ENCODE measurements at regions not wholly inside any gene's neighbourhood (a gene's known extent, or its start where the extent isn't known, plus 50 kb on each side); places are given as distances from the start of the nearest gene placed in this dataset.

DNA sequence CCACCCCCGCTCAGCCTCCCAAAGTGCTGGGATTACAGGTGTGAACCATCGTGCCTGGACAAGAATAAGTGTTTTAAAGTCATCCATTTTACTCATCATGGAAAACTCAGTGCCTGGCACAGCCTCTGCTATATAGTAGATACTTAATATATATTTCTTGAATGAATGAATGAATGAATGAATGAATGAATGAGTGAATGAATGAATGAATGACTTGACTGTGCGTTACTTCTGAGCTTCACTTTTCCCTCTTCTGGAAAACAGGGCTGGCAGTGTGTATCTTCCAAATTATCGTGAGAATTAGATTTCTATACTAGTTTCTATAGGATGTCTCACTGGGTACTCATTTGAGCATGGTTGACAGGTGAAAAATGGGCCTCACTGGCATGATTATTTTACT, 307.3 kb upstream of the ERCC4 start:
- Histone ChIP-seq H3K9me3 (no peaks in the 10 kb centered on the region), H3K9ac (no peak overlapping the region), H3F3A (replicated peaks; ENCODE audit: insufficient read depth) (no peaks in the 10 kb centered on the region), H3K27me3 (ENCODE audit: insufficient read depth) (no peaks in the 10 kb centered on the region), H3K9me2 (no peaks in the 10 kb centered on the region), H3K4me1 (ENCODE audit: control insufficient read depth in 1 of 2, insufficient read depth in 2 of 2, low read depth in 1 of 2, low read length in 1 of 2) (no peaks in the 10 kb centered on the region), H2AFZ (ENCODE audit: low read depth) (no peak overlapping the region), H3K4me2 (no peak overlapping the region), H4K20me1 (ENCODE audit: insufficient read depth) (no peaks in the 10 kb centered on the region), H3K36me3 (replicated peaks in 1 of 2; ENCODE audit: control insufficient read depth in 1 of 2, insufficient read depth in 2 of 2, low read length in 1 of 2) (no peaks in the 10 kb centered on the region), H3K4me3 (ENCODE audit: low read depth in 2 of 2, low read length in 1 of 2) (no peak overlapping the region), H3K27ac (ENCODE audit: low read depth in 2 of 2, low read length in 1 of 2) (no peak overlapping the region), H3K79me2 (ENCODE audit: insufficient read depth) (no peaks in the 10 kb centered on the region)
- WGBS (ENCODE audit: low lambda C conversion rate): 4% methylated on average over 4 of the region's 4 CpGs
- DNase-seq: no peak
- ChIA-PET POLR2A (no interaction called here), CTCF (no interaction called here)
- TF ChIP-seq GABPA (IDR thresholded peaks at IDR 0.05; ENCODE audit: low read depth) (no peak), MXI1 (IDR thresholded peaks at IDR 0.05; ENCODE audit: low read depth, low read length) (no peak), CHD2 (IDR thresholded peaks at IDR 0.05; ENCODE audit: low read length, partially characterized antibody) (no peak), IRF3 (IDR thresholded peaks at IDR 0.05; ENCODE audit: low read depth, low read length) (no peak)

DNA sequence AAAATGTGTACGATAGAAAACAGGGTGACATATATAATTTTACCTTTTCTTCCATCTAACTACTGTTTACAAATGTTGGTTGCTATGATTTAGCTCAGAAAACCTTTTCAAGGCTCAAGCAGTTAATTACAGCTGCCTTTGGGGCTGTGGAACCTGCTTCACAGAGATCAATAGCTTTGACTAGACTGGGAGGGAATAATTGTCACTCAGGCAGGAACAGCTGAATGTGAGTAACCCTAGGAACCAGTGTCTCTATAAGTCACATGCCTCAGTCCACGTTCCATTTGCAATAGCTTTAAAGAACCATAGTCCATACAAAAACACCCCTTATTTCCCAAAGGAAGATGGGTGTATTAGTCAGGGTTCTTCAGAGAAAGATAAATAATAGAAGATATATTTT, 306.8 kb upstream of the ERCC4 start:
- POLR2A ChIA-PET: no interaction called here
- TF ChIP-seq, protein P1, sequence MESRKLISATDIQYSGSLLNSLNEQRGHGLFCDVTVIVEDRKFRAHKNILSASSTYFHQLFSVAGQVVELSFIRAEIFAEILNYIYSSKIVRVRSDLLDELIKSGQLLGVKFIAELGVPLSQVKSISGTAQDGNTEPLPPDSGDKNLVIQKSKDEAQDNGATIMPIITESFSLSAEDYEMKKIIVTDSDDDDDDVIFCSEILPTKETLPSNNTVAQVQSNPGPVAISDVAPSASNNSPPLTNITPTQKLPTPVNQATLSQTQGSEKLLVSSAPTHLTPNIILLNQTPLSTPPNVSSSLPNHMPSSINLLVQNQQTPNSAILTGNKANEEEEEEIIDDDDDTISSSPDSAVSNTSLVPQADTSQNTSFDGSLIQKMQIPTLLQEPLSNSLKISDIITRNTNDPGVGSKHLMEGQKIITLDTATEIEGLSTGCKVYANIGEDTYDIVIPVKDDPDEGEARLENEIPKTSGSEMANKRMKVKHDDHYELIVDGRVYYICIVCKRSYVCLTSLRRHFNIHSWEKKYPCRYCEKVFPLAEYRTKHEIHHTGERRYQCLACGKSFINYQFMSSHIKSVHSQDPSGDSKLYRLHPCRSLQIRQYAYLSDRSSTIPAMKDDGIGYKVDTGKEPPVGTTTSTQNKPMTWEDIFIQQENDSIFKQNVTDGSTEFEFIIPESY (IDR thresholded peaks at IDR 0.05; ENCODE audit: borderline replicate concordance, low read depth): no peak
- TF ChIP-seq RFX5 (IDR thresholded peaks at IDR 0.05; ENCODE audit: low read length) (no peak), CHD2 (IDR thresholded peaks at IDR 0.05; ENCODE audit: low read length, partially characterized antibody) (no peak), NRF1 (IDR thresholded peaks at IDR 0.05; ENCODE audit: low read depth, low read length) (no peak), USF2 (IDR thresholded peaks at IDR 0.05; ENCODE audit: borderline replicate concordance, low read depth, low read length) (no peak), RXRA (IDR thresholded peaks at IDR 0.05; ENCODE audit: borderline replicate concordance, low read depth) (no peak), MXI1 (IDR thresholded peaks at IDR 0.05; ENCODE audit: low read depth, low read length) (no peak), EZH2phosphoT487 (IDR thresholded peaks at IDR 0.05; ENCODE audit: borderline replicate concordance, low read depth) (no peak), IRF3 (IDR thresholded peaks at IDR 0.05; ENCODE audit: low read depth, low read length) (no peak), SMC3 (IDR thresholded peaks at IDR 0.05; ENCODE audit: low read depth, low read length) (no peak), EP300 (IDR thresholded peaks at IDR 0.05; ENCODE audit: borderline replicate concordance in 1 of 2, low read depth in 1 of 2, low read length in 1 of 2) (no peak)
- TF ChIP-seq, protein P2, sequence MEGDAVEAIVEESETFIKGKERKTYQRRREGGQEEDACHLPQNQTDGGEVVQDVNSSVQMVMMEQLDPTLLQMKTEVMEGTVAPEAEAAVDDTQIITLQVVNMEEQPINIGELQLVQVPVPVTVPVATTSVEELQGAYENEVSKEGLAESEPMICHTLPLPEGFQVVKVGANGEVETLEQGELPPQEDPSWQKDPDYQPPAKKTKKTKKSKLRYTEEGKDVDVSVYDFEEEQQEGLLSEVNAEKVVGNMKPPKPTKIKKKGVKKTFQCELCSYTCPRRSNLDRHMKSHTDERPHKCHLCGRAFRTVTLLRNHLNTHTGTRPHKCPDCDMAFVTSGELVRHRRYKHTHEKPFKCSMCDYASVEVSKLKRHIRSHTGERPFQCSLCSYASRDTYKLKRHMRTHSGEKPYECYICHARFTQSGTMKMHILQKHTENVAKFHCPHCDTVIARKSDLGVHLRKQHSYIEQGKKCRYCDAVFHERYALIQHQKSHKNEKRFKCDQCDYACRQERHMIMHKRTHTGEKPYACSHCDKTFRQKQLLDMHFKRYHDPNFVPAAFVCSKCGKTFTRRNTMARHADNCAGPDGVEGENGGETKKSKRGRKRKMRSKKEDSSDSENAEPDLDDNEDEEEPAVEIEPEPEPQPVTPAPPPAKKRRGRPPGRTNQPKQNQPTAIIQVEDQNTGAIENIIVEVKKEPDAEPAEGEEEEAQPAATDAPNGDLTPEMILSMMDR (IDR thresholded peaks at IDR 0.05): no peak
- TF ChIP-seq, protein P3, sequence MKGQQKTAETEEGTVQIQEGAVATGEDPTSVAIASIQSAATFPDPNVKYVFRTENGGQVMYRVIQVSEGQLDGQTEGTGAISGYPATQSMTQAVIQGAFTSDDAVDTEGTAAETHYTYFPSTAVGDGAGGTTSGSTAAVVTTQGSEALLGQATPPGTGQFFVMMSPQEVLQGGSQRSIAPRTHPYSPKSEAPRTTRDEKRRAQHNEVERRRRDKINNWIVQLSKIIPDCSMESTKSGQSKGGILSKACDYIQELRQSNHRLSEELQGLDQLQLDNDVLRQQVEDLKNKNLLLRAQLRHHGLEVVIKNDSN (IDR thresholded peaks at IDR 0.05; ENCODE audit: borderline replicate concordance, low read depth): no peak
- TF ChIP-seq, protein P4, sequence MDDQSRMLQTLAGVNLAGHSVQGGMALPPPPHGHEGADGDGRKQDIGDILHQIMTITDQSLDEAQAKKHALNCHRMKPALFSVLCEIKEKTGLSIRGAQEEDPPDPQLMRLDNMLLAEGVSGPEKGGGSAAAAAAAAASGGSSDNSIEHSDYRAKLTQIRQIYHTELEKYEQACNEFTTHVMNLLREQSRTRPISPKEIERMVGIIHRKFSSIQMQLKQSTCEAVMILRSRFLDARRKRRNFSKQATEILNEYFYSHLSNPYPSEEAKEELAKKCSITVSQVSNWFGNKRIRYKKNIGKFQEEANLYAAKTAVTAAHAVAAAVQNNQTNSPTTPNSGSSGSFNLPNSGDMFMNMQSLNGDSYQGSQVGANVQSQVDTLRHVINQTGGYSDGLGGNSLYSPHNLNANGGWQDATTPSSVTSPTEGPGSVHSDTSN (IDR thresholded peaks at IDR 0.05): no peak
- no peaks in the 10 kb centered on the region for H3K36me3 ChIP-seq (replicated peaks in 1 of 2; ENCODE audit: control insufficient read depth in 1 of 2, insufficient read depth in 2 of 2, low read length in 1 of 2)
- no peaks in the 10 kb centered on the region for H3F3A ChIP-seq (replicated peaks; ENCODE audit: insufficient read depth)
- H3K9me2 ChIP-seq: no peaks in the 10 kb centered on the region
- H3K27me3 ChIP-seq (ENCODE audit: insufficient read depth): no peaks in the 10 kb centered on the region
- DNase-seq: no peak
- WGBS (ENCODE audit: low lambda C conversion rate): 0% methylated on average over 2 of the region's 2 CpGs
- CTCF ChIA-PET: no interaction called here
- H2AFZ ChIP-seq (ENCODE audit: low read depth): no peak overlapping the region
- H3K27ac ChIP-seq (ENCODE audit: low read depth in 2 of 2, low read length in 1 of 2): no peak overlapping the region
- no peaks in the 10 kb centered on the region for H3K4me1 ChIP-seq (ENCODE audit: control insufficient read depth in 1 of 2, insufficient read depth in 2 of 2, low read depth in 1 of 2, low read length in 1 of 2)
- H3K4me2 ChIP-seq: no peak overlapping the region
- no peaks in the 10 kb centered on the region for H3K79me2 ChIP-seq (ENCODE audit: insufficient read depth)
- no peaks in the 10 kb centered on the region for H3K9me3 ChIP-seq
- no peak overlapping the region for H3K4me3 ChIP-seq (ENCODE audit: low read depth in 2 of 2, low read length in 1 of 2)
- H4K20me1 ChIP-seq (ENCODE audit: insufficient read depth): no peaks in the 10 kb centered on the region
- no peak overlapping the region for H3K9ac ChIP-seq

All from SK-N-SH (cell line).